Skeletal muscle tissue (tissue), 3 donors: ENCODE measurements at regions not wholly inside any gene's neighbourhood (a gene's known extent, or its start where the extent isn't known, plus 50 kb on each side); places are given as distances from the start of the nearest gene placed in this dataset.

Source experiments
- H3K27ac ChIP-seq: one replicate; pipeline ENCODE4 v1.7.0; 2013; ENCODE audit warnings: mild to moderate bottlenecking, low read depth, low read length, inconsistent platforms
- H3K27me3 ChIP-seq, 3 donors: one replicate each; pipeline ENCODE4 v1.7.0; 2013; ENCODE audit warnings: low read length in 3 of 3; ENCODE audit not compliant: control insufficient read depth in 3 of 3, insufficient read depth in 3 of 3
- H3K36me3 ChIP-seq, 3 donors: one replicate each; pipeline ENCODE4 v1.7.0; 2013; ENCODE audit warnings: low read length in 3 of 3; ENCODE audit not compliant: control insufficient read depth in 3 of 3, insufficient read depth in 3 of 3
- H3K4me1 ChIP-seq, 3 donors: one replicate each; pipeline ENCODE4 v1.7.0; 2013; ENCODE audit warnings: low read length in 3 of 3, mild to moderate bottlenecking in 3 of 3; ENCODE audit not compliant: control insufficient read depth in 3 of 3, insufficient read depth in 3 of 3
- H3K4me3 ChIP-seq, 3 donors: one replicate each; pipeline ENCODE4 v1.7.0; 2013; ENCODE audit warnings: low read length in 3 of 3
- H3K9ac ChIP-seq, 3 donors: one replicate each; pipeline ENCODE4 v1.7.0; 2013; ENCODE audit warnings: low read length in 3 of 3, mild to moderate bottlenecking in 3 of 3, moderate library complexity in 2 of 3, low read depth in 1 of 3
- H3K9me3 ChIP-seq, 3 donors: one replicate each; pipeline ENCODE4 v1.7.0; 2013; ENCODE audit warnings: low read length in 3 of 3; ENCODE audit not compliant: control insufficient read depth in 3 of 3
- donor health status: Osteomylitis.

- Histone ChIP-seq H3K27me3 (peaks cover 0 to 10% (median 0%) of the 10 kb centered on the region in 3 donors), H3K27ac (no peak overlapping the region), H3K4me3 (no peak overlapping the region)
Measured at GRCh38 chr2:129794116-129794515, 185.3 kb upstream of the RAB6C start.

GRCh38 chr2:129794540-129794939 is 184.9 kb upstream of the RAB6C start:
- H3K4me3 ChIP-seq = no peak overlapping the region
- no peak overlapping the region for H3K9ac ChIP-seq
- H3K27me3 ChIP-seq = peaks cover 0 to 10% (median 0%) of the 10 kb centered on the region in 3 donors
- H3K27ac ChIP-seq = no peak overlapping the region
- peaks cover 0 to 3% (median 0%) of the 10 kb centered on the region in 3 donors for H3K9me3 ChIP-seq
- H3K36me3 ChIP-seq = no peaks in the 10 kb centered on the region
- H3K4me1 ChIP-seq = no peaks in the 10 kb centered on the region

More at GRCh38 chr2:129794116-129794515, 185.3 kb upstream of the RAB6C start:
- Histone ChIP-seq H3K9me3 (peaks cover 0 to 3% (median 0%) of the 10 kb centered on the region in 3 donors), H3K36me3 (no peaks in the 10 kb centered on the region), H3K9ac (no peak overlapping the region), H3K4me1 (no peaks in the 10 kb centered on the region)

GRCh38 chr2:129796225-129796624 is 183.2 kb upstream of the RAB6C start:
- H3K27me3 ChIP-seq = peaks cover 0 to 10% (median 0%) of the 10 kb centered on the region in 3 donors
- no peaks in the 10 kb centered on the region for H3K4me1 ChIP-seq
- peaks cover 0 to 3% (median 0%) of the 10 kb centered on the region in 3 donors for H3K9me3 ChIP-seq
- H3K36me3 ChIP-seq = no peaks in the 10 kb centered on the region
- H3K9ac ChIP-seq = no peak overlapping the region
- no peak overlapping the region for H3K27ac ChIP-seq
- H3K4me3 ChIP-seq = no peak overlapping the region

GRCh38 chr2:129796801-129797488 is 182.5 kb upstream of the RAB6C start:
- H3K9ac ChIP-seq = no peak overlapping the region
- no peak overlapping the region for H3K4me3 ChIP-seq
- peaks cover 0 to 3% (median 0%) of the 10 kb centered on the region in 3 donors for H3K9me3 ChIP-seq
- H3K27me3 ChIP-seq = peaks cover 0 to 10% (median 1%) of the 10 kb centered on the region in 3 donors
- H3K36me3 ChIP-seq = no peaks in the 10 kb centered on the region
- H3K27ac ChIP-seq = no peak overlapping the region
- no peaks in the 10 kb centered on the region for H3K4me1 ChIP-seq

GRCh38 chr2:129797489-129798300 is 181.8 kb upstream of the RAB6C start:
- Histone ChIP-seq H3K27me3 (peaks cover 0 to 10% (median 6%) of the 10 kb centered on the region in 3 donors), H3K4me1 (no peaks in the 10 kb centered on the region), H3K9me3 (no peaks in the 10 kb centered on the region), H3K4me3 (no peak overlapping the region), H3K36me3 (no peaks in the 10 kb centered on the region), H3K27ac (no peak overlapping the region), H3K9ac (no peak overlapping the region)

GRCh38 chr2:129798301-129798581 is 181.2 kb upstream of the RAB6C start:
- Histone ChIP-seq H3K4me1 (no peaks in the 10 kb centered on the region), H3K9me3 (no peaks in the 10 kb centered on the region), H3K4me3 (no peak overlapping the region), H3K27ac (no peak overlapping the region), H3K36me3 (no peaks in the 10 kb centered on the region), H3K9ac (no peak overlapping the region), H3K27me3 (peaks cover 0 to 10% (median 6%) of the 10 kb centered on the region in 3 donors)

GRCh38 chr2:129798626-129799025 is 180.8 kb upstream of the RAB6C start:
- H3K9ac ChIP-seq = no peak overlapping the region
- peaks cover 0 to 10% (median 6%) of the 10 kb centered on the region in 3 donors for H3K27me3 ChIP-seq
- no peaks in the 10 kb centered on the region for H3K9me3 ChIP-seq
- H3K4me1 ChIP-seq = no peaks in the 10 kb centered on the region
- no peaks in the 10 kb centered on the region for H3K36me3 ChIP-seq
- H3K27ac ChIP-seq = no peak overlapping the region
- no peak overlapping the region for H3K4me3 ChIP-seq

- Histone ChIP-seq H3K9me3 (no peaks in the 10 kb centered on the region), H3K36me3 (no peaks in the 10 kb centered on the region), H3K9ac (no peak overlapping the region), H3K27ac (no peak overlapping the region), H3K4me1 (no peaks in the 10 kb centered on the region), H3K27me3 (peaks cover 0 to 10% (median 6%) of the 10 kb centered on the region in 3 donors), H3K4me3 (no peak overlapping the region)
Measured at GRCh38 chr2:129799036-129799958, 180.2 kb upstream of the RAB6C start.

- Histone ChIP-seq H3K36me3 (no peaks in the 10 kb centered on the region), H3K9me3 (no peaks in the 10 kb centered on the region), H3K4me1 (no peaks in the 10 kb centered on the region), H3K4me3 (no peak overlapping the region), H3K9ac (no peak overlapping the region), H3K27me3 (peaks cover 0 to 13% (median 8%) of the 10 kb centered on the region in 3 donors), H3K27ac (no peak overlapping the region)
Measured at GRCh38 chr2:129800285-129800684, 179.2 kb upstream of the RAB6C start.
